Erythroblast (primary cell): ENCODE measurements at regions not wholly inside any gene's neighbourhood (a gene's known extent, or its start where the extent isn't known, plus 50 kb on each side); places are given as distances from the start of the nearest gene placed in this dataset.

Experiments used
- GATA1 ChIP-seq: IDR thresholded peaks from 2 replicates; pipeline ENCODE4 v1.6.1; 2011; ENCODE audit warnings: low read depth, mild to moderate bottlenecking, control low read depth, low read length, moderate library complexity
- POLR2A ChIP-seq: IDR thresholded peaks from 2 replicates; pipeline ENCODE4 v1.6.1; 2011; ENCODE audit warnings: mild to moderate bottlenecking, low read length

DNA sequence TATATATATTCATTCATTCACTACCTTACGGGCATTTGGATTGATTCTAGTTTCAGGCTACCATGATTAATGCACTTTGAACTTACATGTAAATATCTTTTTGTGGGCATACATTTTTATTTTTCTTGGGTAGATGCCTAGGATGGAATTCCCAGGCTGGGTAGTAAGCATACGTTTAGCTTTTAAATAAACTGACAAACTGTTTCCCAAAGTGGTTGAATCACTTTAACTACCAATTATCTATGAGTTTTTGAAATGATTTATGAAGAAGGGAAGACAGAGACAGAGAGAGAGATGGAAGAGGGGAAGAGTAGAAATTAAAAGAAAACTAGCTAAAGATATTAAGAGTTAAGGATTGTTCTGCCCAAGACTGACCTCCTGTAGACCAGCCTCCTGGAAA is 612.6 kb downstream of the PSAT1 start:
- TF ChIP-seq POLR2A (no peak), GATA1 (no peak)
